ENCODE measurements at regions not wholly inside any gene's neighbourhood (a gene's known extent, or its start where the extent isn't known, plus 50 kb on each side); places are given as distances from the start of the nearest gene placed in this dataset.

GRCh38 chr1:81453971-81454370, 346.8 kb upstream of the ADGRL2 start:
- no peak for TF ChIP-seq POLR2AphosphoS5 (IDR thresholded peaks at IDR 0.05; ENCODE audit: borderline replicate concordance, low read depth, low read length)
- no peak for TF ChIP-seq EZH2 (IDR thresholded peaks at IDR 0.05)

Measured in SK-N-MC (cell line).